GM23338 (cell line): ENCODE measurements at regions not wholly inside any gene's neighbourhood (a gene's known extent, or its start where the extent isn't known, plus 50 kb on each side); places are given as distances from the start of the nearest gene placed in this dataset.

Experiments
- ATAC-seq: fragments of 200-7000 bp; cut with Tn5 transposase; 3 replicates; pipeline ENCODE4 v1.9.1; 2020
- DNase-seq: peaks from one replicate; pipeline ENCODE4 v3.0.0-alpha.2; 2015; ENCODE audit warnings: low spot score
- H2AFZ ChIP-seq: fragments of 200-600 bp; sonication (generic); 2 replicates; pipeline ENCODE4 v1.8.0; 2016; ENCODE audit warnings: antibody characterized with exemption, mild to moderate bottlenecking, moderate library complexity
- H3F3A ChIP-seq: fragments of 200-600 bp; sonication (generic); replicated peaks from 2 replicates; pipeline ENCODE4 v1.8.0; 2017; ENCODE audit warnings: antibody characterized with exemption, mixed run types, low read depth
- H3K27ac ChIP-seq: fragments of 200-600 bp; sonication (generic); 2 replicates; pipeline ENCODE4 v1.6.1; 2016; ENCODE audit warnings: low read depth
- H3K27me3 ChIP-seq: fragments of 200-600 bp; sonication (generic); 2 replicates; pipeline ENCODE4 v1.8.0; 2016; ENCODE audit warnings: mild to moderate bottlenecking, mixed run types, moderate library complexity; ENCODE audit not compliant: insufficient read depth
- H3K36me3 ChIP-seq: fragments of 200-600 bp; sonication (generic); 2 replicates; pipeline ENCODE4 v1.8.0; 2016; ENCODE audit warnings: mild to moderate bottlenecking; ENCODE audit not compliant: insufficient read depth
- H3K4me1 ChIP-seq: fragments of 200-600 bp; sonication (generic); 2 replicates; pipeline ENCODE4 v1.8.0; 2016; ENCODE audit warnings: mild to moderate bottlenecking, moderate library complexity; ENCODE audit not compliant: insufficient read depth
- H3K4me2 ChIP-seq: fragments of 200-600 bp; sonication (generic); 2 replicates; pipeline ENCODE4 v1.7.1; 2017; ENCODE audit warnings: mixed run types
- H3K4me3 ChIP-seq: fragments of 200-600 bp; sonication (generic); 2 replicates; pipeline ENCODE4 v1.6.1; 2016; ENCODE audit warnings: mixed run types
- H3K79me2 ChIP-seq: fragments of 200-600 bp; sonication (generic); replicated peaks from 2 replicates; pipeline ENCODE4 v1.8.0; 2017; ENCODE audit warnings: mild to moderate bottlenecking; ENCODE audit not compliant: insufficient read depth
- H3K9me2 ChIP-seq: fragments of 200-600 bp; sonication (generic); 2 replicates; pipeline ENCODE4 v1.8.0; 2017; ENCODE audit not compliant: insufficient read depth
- H4K20me1 ChIP-seq: fragments of 200-600 bp; sonication (generic); replicated peaks from 2 replicates; pipeline ENCODE4 v1.8.0; 2017; ENCODE audit warnings: mild to moderate bottlenecking; ENCODE audit not compliant: insufficient read depth
- H3K27ac Mint-ChIP-seq: 2 replicates; pipeline ENCODE4 v1.8.0; 2020; ENCODE audit warnings: inconsistent platforms, mild to moderate bottlenecking, moderate library complexity, mixed read lengths
- H3K27me3 Mint-ChIP-seq: 3 replicates; pipeline ENCODE4 v1.8.0; 2022; ENCODE audit warnings: low read depth, mild to moderate bottlenecking, moderate library complexity, mixed read lengths, inconsistent platforms; ENCODE audit not compliant: insufficient read depth, poor library complexity
- H3K36me3 Mint-ChIP-seq: 3 replicates; pipeline ENCODE4 v1.8.0; 2021; ENCODE audit warnings: low read depth, mild to moderate bottlenecking, inconsistent platforms, moderate library complexity, mixed read lengths
- H3K4me1 Mint-ChIP-seq: 3 replicates; pipeline ENCODE4 v1.8.0; 2020; ENCODE audit warnings: mild to moderate bottlenecking, inconsistent platforms, mixed read lengths
- H3K4me3 Mint-ChIP-seq: 3 replicates; pipeline ENCODE4 v1.8.0; 2021; ENCODE audit warnings: moderate library complexity, mild to moderate bottlenecking, inconsistent platforms, mixed read lengths
- H3K9me3 Mint-ChIP-seq: 3 replicates; pipeline ENCODE4 v1.8.0; 2020; ENCODE audit warnings: moderate library complexity, mild to moderate bottlenecking, inconsistent platforms, mixed read lengths
- CREB1 ChIP-seq: fragments of 250-450 bp; sonication (Bioruptor Pico); IDR thresholded peaks from 2 replicates; pipeline ENCODE4 v1.5.0; 2020; ENCODE audit warnings: low read depth, mild to moderate bottlenecking, moderate library complexity
- CTCF ChIP-seq, 2 experiments: fragments of 200-600 bp in 1 of 2; sonication (generic) in 1 of 2; conservative IDR thresholded peaks; 2 replicates each; pipeline versions ENCODE4 v1.5.1 to v1.6.1; 2016 to 2017; ENCODE audit warnings: antibody characterized with exemption in 2 of 2, low read depth in 2 of 2, mild to moderate bottlenecking in 2 of 2, moderate library complexity in 1 of 2
- ETS1 ChIP-seq: IDR thresholded peaks from 2 replicates; pipeline ENCODE4 v1.6.1; 2016; ENCODE audit warnings: antibody characterized with exemption
- EZH2 ChIP-seq: fragments of 200-600 bp; sonication (generic); IDR thresholded peaks from one replicate; pipeline ENCODE4 v1.8.0; 2017; ENCODE audit warnings: antibody characterized with exemption, mild to moderate bottlenecking, low read depth; ENCODE audit not compliant: unreplicated experiment
- EZH2phosphoT487 ChIP-seq: fragments of 200-600 bp; sonication (generic); IDR thresholded peaks from one replicate; pipeline ENCODE4 v1.8.1; 2018; ENCODE audit warnings: antibody characterized with exemption; ENCODE audit not compliant: unreplicated experiment
- JUNB ChIP-seq: IDR thresholded peaks from one replicate; pipeline ENCODE4 v1.6.1; 2016; ENCODE audit warnings: antibody characterized with exemption; ENCODE audit not compliant: unreplicated experiment
- NANOG ChIP-seq: IDR thresholded peaks from 2 replicates; pipeline ENCODE4 v1.6.1; 2016; ENCODE audit warnings: antibody characterized with exemption, borderline replicate concordance
- POLR2AphosphoS5 ChIP-seq: IDR thresholded peaks from 2 replicates; pipeline ENCODE4 v1.6.1; 2016; ENCODE audit warnings: antibody characterized with exemption, low read depth
- REST ChIP-seq: IDR thresholded peaks from one replicate; pipeline ENCODE4 v1.6.1; 2018; ENCODE audit warnings: antibody characterized with exemption; ENCODE audit not compliant: unreplicated experiment
- STAT1 ChIP-seq: IDR thresholded peaks from one replicate; pipeline ENCODE4 v1.6.1; 2016; ENCODE audit warnings: antibody characterized with exemption; ENCODE audit not compliant: unreplicated experiment
- ZNF114 ChIP-seq: fragments of 250-450 bp; sonication (Bioruptor Pico); IDR thresholded peaks from 2 replicates; pipeline ENCODE4 v1.5.0; 2020; ENCODE audit warnings: mild to moderate bottlenecking, moderate library complexity
- ZNF331 ChIP-seq: fragments of 250-450 bp; sonication (Bioruptor Pico); IDR thresholded peaks from 2 replicates; pipeline ENCODE4 v1.5.0; 2020; ENCODE audit warnings: low read depth, mild to moderate bottlenecking, moderate library complexity
- ZNF462 ChIP-seq: fragments of 250-450 bp; sonication (Bioruptor Pico); IDR thresholded peaks from 2 replicates; pipeline ENCODE4 v1.5.0; 2020; ENCODE audit warnings: mild to moderate bottlenecking, moderate library complexity

GRCh38 chrX:93528917-93529316 lies 144.5 kb downstream of the NAP1L3 start:
- Mint-ChIP-seq H3K9me3 (no peaks in the 10 kb centered on the region), H3K27ac (no peak overlapping the region), H3K36me3 (no peaks in the 10 kb centered on the region), H3K4me3 (no peak overlapping the region), H3K4me1 (no peaks in the 10 kb centered on the region), H3K27me3 (no peaks in the 10 kb centered on the region)
- TF ChIP-seq ETS1 (no peak), EZH2phosphoT487 (no peak), JUNB (no peak), ZNF462 (no peak), ZNF114 (CRISPR knock-in tag) (no peak), ZNF331 (no peak), STAT1 (no peak), POLR2AphosphoS5 (no peak), CTCF (conservative IDR thresholded peaks at IDR 0.05; ENCODE audit: low read depth in 2 of 2) (no peak), EZH2 (no peak), NANOG (no peak), REST (no peak), CREB1 (CRISPR knock-in tag) (no peak)
- no peak for ATAC-seq
- no peaks in the 10 kb centered on the region for H3K79me2 ChIP-seq
- no peaks in the 10 kb centered on the region for H3K4me1 ChIP-seq
- H3K27me3 ChIP-seq: no peaks in the 10 kb centered on the region
- H3K27ac ChIP-seq: no peak overlapping the region
- H3K9me2 ChIP-seq: no peaks in the 10 kb centered on the region
- no peak overlapping the region for H3K4me3 ChIP-seq
- H3F3A ChIP-seq: no peaks in the 10 kb centered on the region
- DNase-seq: no peak
- no peaks in the 10 kb centered on the region for H4K20me1 ChIP-seq
- H3K36me3 ChIP-seq: no peaks in the 10 kb centered on the region
- no peak overlapping the region for H3K4me2 ChIP-seq
- H2AFZ ChIP-seq: no peak overlapping the region
